Spleen (tissue), 11 donors: ENCODE measurements at regions not wholly inside any gene's neighbourhood (a gene's known extent, or its start where the extent isn't known, plus 50 kb on each side); places are given as distances from the start of the nearest gene placed in this dataset.

Experiments
- DNase-seq: peaks from one replicate; pipeline ENCODE4 v3.0.0-alpha.2; 2020
- H3K27ac ChIP-seq, 8 donors: fragments of 200-600 bp; sonication (generic) in 7 of 8; 1 replicate in 4 of 8; 2 replicates in 4 of 8; pipeline versions ENCODE4 v1.5.0 to v1.8.0; 2016 to 2021; ENCODE audit warnings: inconsistent platforms in 4 of 8, mild to moderate bottlenecking in 4 of 8, moderate library complexity in 1 of 8
- H3K27me3 ChIP-seq, 7 donors: fragments of 200-600 bp; sonication (generic) in 6 of 7; replicated peaks in 1 of 7; 1 replicate in 4 of 7; 2 replicates in 3 of 7; pipeline versions ENCODE4 v1.5.0 to v1.8.0; 2016 to 2021; ENCODE audit warnings: inconsistent platforms in 3 of 7, mild to moderate bottlenecking in 1 of 7
- H3K36me3 ChIP-seq, 6 donors: fragments of 200-600 bp; sonication (generic) in 5 of 6; 1 replicate in 4 of 6; 2 replicates in 2 of 6; pipeline versions ENCODE4 v1.5.0 to v1.8.0; 2016 to 2021; ENCODE audit warnings: inconsistent platforms in 2 of 6
- H3K4me1 ChIP-seq, 6 donors: fragments of 200-600 bp; sonication (generic) in 5 of 6; 1 replicate in 3 of 6; 2 replicates in 3 of 6; pipeline versions ENCODE4 v1.5.0 to v1.8.0; 2016 to 2021; ENCODE audit warnings: inconsistent platforms in 3 of 6
- H3K4me3 ChIP-seq, 8 donors: fragments of 200-600 bp; sonication (generic) in 7 of 8; 1 replicate in 4 of 8; 2 replicates in 4 of 8; pipeline versions ENCODE4 v1.5.0 to v1.8.0; 2016 to 2021; ENCODE audit warnings: inconsistent platforms in 4 of 8, mild to moderate bottlenecking in 4 of 8, moderate library complexity in 2 of 8
- H3K9me3 ChIP-seq, 8 donors: fragments of 200-600 bp; sonication (generic) in 7 of 8; 1 replicate in 4 of 8; 2 replicates in 4 of 8; pipeline versions ENCODE4 v1.5.0 to v1.8.0; 2016 to 2021; ENCODE audit warnings: inconsistent platforms in 4 of 8
- CTCF ChIP-seq, 11 experiments: fragments of 200-600 bp in 7 of 11; fragments of 450-650 bp in 4 of 11; sonication (generic) in 4 of 11; IDR thresholded peaks in 8 of 11; conservative IDR thresholded peaks in 3 of 11; 1 replicate in 7 of 11; 2 replicates in 4 of 11; pipeline versions ENCODE4 v1.4.0 to v1.8.0; 2016 to 2021; ENCODE audit warnings: antibody characterized with exemption in 11 of 11, inconsistent platforms in 4 of 11, mild to moderate bottlenecking in 1 of 11
- POLR2A ChIP-seq, 3 donors: fragments of 450-650 bp; IDR thresholded peaks; one replicate each; pipeline ENCODE4 v1.5.1; 2017; ENCODE audit warnings: antibody characterized with exemption in 3 of 3, mild to moderate bottlenecking in 1 of 3
- POLR2AphosphoS5 ChIP-seq, 3 donors: sonication (generic); formaldehyde crosslinking; IDR thresholded peaks; one replicate each; pipeline ENCODE4 v1.5.1; 2017; ENCODE audit warnings: antibody characterized with exemption in 3 of 3
- WGBS, 5 donors: extraction: QIAGEN DNeasy Blood & Tissue Kit in 3 of 5; methylation state at CpG; one replicate each; pipeline versions ENCODE4 v1.1.5 to v1.1.7; 2013 to 2018; 5-methylcytosine and 5-hydroxymethylcytosine counted together
- intact Hi-C: fragments of 100-400 bp; cut with DNase I; formaldehyde crosslinking; loops from one replicate; pipeline ENCODE4 v1.15.0; 2023; ENCODE audit warnings: low total_unique reads
- donor health status: healthy with polysubstance abuse.
- donor health status: DM: no; HTN: no; CAD: no; lungs with moderate emphysema.
- donor health status: DM: no; HTN: no; CAD: no.
- donor health status: Bipolar disorder and iron deficiency.
- donor health status: healthy.
- donor health status: DM: no; HTN: no; CAD: no.
- donor health status: DM: yes; HTN: yes; CAD: no.

- intact Hi-C loops: no loop called here
- Histone ChIP-seq H3K36me3 (no peaks in the 10 kb centered on the region), H3K9me3 (no peaks in the 10 kb centered on the region), H3K4me1 (peaks cover 0 to 24% (median 11%) of the 10 kb centered on the region in 6 donors), H3K4me3 (no peak overlapping the region), H3K27me3 (peaks cover 0 to 53% (median 0%) of the 10 kb centered on the region in 7 donors), H3K27ac (no peak overlapping the region)
- 81 to 87% (median 82%) methylated on average over 13 of the region's 13 CpGs for WGBS, 5 donors
- no peak for DNase-seq
- TF ChIP-seq POLR2AphosphoS5 (IDR thresholded peaks at IDR 0.05): no peak
- TF ChIP-seq CTCF (IDR thresholded peaks at IDR 0.05 in 8 of 11, conservative IDR thresholded peaks at IDR 0.05 in 3 of 11): no peak
- no peak for TF ChIP-seq POLR2A (IDR thresholded peaks at IDR 0.05)
These were observed 77.9 kb downstream of the SPRING1 start for GRCh38 chr12:116659771-116660481.

DNA sequence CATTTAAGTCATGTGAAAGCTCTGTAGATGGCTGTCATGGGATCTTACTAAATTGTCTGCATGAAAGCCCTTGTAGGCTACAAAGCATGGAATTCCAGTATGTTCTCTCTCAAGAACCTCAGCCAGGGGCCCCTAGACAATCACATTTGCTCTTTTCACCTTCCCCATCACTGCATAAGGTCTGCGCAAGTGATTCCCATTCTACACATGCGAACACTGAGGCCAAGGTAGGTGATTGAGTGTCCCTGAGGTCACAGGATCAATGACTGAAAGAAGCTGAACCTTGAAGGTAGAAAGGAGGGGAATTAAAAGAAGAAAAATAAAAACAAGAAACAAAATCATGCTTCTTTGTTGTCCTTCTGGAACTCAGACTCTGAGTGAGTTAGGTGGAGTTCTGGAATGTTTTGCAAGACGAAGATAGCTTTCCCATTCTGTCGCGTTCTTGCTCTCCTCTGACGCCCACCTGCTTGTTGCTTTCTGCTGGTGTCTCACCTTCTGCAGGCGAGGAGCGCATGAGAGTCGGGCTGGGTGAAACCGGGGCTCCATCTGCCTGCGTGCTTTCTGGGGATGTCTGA is 79.9 kb downstream of the SPRING1 start:
- H3K36me3 ChIP-seq: no peaks in the 10 kb centered on the region
- TF ChIP-seq CTCF (IDR thresholded peaks at IDR 0.05 in 8 of 11, conservative IDR thresholded peaks at IDR 0.05 in 3 of 11) (no peak), POLR2A (IDR thresholded peaks at IDR 0.05) (no peak), POLR2AphosphoS5 (IDR thresholded peaks at IDR 0.05) (no peak)
- peaks cover 0 to 23% (median 9%) of the 10 kb centered on the region in 6 donors for H3K4me1 ChIP-seq
- H3K4me3 ChIP-seq: no peak overlapping the region
- DNase-seq: no peak
- 74 to 85% (median 76%) methylated on average over 11 of the region's 11 CpGs for WGBS, 5 donors
- H3K9me3 ChIP-seq: peaks cover 0 to 4% (median 0%) of the 10 kb centered on the region in 8 donors
- intact Hi-C loops: no loop called here
- H3K27ac ChIP-seq: no peak overlapping the region
- H3K27me3 ChIP-seq: peaks cover 0 to 49% (median 0%) of the 10 kb centered on the region in 7 donors

DNA sequence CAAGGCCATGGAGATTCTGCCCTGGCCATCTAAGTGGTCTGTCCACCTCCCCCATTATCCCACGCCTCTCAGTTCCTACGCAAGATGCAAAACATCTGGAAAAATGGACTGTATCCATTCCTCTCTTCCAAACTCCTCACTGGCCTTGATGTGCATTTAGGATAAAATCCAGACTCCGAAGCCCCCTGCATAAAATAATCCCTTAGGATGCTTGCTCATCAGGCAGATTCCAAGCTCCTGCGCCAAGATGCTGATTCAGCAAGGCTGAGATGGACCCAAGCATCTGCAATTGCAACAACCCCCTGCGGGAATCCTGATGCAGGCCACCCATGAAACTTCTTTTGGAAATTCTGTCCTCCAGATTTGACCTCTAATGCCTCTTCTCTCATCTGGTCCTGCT is 81.6 kb downstream of the SPRING1 start:
- H3K4me1 ChIP-seq: peaks cover 0 to 13% (median 1%) of the 10 kb centered on the region in 6 donors
- H3K36me3 ChIP-seq: no peaks in the 10 kb centered on the region
- DNase-seq: no peak
- peaks cover 0 to 38% (median 0%) of the 10 kb centered on the region in 7 donors for H3K27me3 ChIP-seq
- H3K4me3 ChIP-seq: no peak overlapping the region
- WGBS, 5 donors: 87 to 99% (median 89%) methylated on average over 5 of the region's 5 CpGs
- no peak overlapping the region for H3K27ac ChIP-seq
- H3K9me3 ChIP-seq: peaks cover 0 to 9% (median 0%) of the 10 kb centered on the region in 8 donors
- no peak for TF ChIP-seq CTCF (IDR thresholded peaks at IDR 0.05 in 8 of 11, conservative IDR thresholded peaks at IDR 0.05 in 3 of 11)
- TF ChIP-seq POLR2AphosphoS5 (IDR thresholded peaks at IDR 0.05): no peak
- TF ChIP-seq POLR2A (IDR thresholded peaks at IDR 0.05): no peak
- intact Hi-C loops: no loop called here

DNA sequence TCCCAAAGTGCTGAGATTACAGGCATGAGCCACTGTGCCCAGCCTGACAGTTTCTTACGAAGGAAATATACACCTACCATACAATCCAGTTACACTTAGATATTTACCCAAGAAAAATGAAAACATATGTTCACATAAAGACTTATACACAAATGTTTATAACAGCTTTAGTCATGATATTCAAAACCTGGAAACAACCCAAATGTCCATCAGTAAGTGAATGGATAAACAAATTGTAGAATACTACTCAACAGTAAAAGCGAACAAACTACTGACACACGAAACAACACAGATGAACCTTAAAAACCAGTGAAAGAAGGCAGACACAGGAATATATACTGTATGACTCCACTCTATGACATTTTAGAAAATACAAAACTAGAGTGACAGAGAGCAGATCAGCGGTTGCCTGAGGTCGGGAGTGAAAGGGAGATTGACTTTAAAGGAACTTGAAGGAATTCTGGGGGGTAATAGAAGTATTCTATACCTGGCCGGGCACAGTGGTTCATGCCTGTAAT is 83.6 kb downstream of the SPRING1 start:
- DNase-seq: no peak
- WGBS, 5 donors: 93 to 95% (median 93%) methylated on average over 6 of the region's 6 CpGs

More for the DNA sequence above, 83.6 kb downstream of the SPRING1 start:
- intact Hi-C loops: no loop called here
- Histone ChIP-seq H3K9me3 (peaks cover 0 to 9% (median 0%) of the 10 kb centered on the region in 8 donors), H3K4me1 (peaks cover 0 to 13% (median 1%) of the 10 kb centered on the region in 6 donors), H3K27ac (no peak overlapping the region), H3K36me3 (no peaks in the 10 kb centered on the region), H3K27me3 (peaks cover 0 to 22% (median 0%) of the 10 kb centered on the region in 7 donors), H3K4me3 (no peak overlapping the region)
- no peak for TF ChIP-seq CTCF (IDR thresholded peaks at IDR 0.05 in 8 of 11, conservative IDR thresholded peaks at IDR 0.05 in 3 of 11)
- TF ChIP-seq POLR2A (IDR thresholded peaks at IDR 0.05): no peak
- TF ChIP-seq POLR2AphosphoS5 (IDR thresholded peaks at IDR 0.05): no peak
